ENCODE measurements at regions not wholly inside any gene's neighbourhood (a gene's known extent, or its start where the extent isn't known, plus 50 kb on each side); places are given as distances from the start of the nearest gene placed in this dataset.

GRCh38 chrY:20971371-20971770, 215.5 kb downstream of the RPS4Y2 start:
- no peak for DNase-seq (ENCODE audit: low read depth in 2 of 2)
- TF ChIP-seq, protein P1, sequence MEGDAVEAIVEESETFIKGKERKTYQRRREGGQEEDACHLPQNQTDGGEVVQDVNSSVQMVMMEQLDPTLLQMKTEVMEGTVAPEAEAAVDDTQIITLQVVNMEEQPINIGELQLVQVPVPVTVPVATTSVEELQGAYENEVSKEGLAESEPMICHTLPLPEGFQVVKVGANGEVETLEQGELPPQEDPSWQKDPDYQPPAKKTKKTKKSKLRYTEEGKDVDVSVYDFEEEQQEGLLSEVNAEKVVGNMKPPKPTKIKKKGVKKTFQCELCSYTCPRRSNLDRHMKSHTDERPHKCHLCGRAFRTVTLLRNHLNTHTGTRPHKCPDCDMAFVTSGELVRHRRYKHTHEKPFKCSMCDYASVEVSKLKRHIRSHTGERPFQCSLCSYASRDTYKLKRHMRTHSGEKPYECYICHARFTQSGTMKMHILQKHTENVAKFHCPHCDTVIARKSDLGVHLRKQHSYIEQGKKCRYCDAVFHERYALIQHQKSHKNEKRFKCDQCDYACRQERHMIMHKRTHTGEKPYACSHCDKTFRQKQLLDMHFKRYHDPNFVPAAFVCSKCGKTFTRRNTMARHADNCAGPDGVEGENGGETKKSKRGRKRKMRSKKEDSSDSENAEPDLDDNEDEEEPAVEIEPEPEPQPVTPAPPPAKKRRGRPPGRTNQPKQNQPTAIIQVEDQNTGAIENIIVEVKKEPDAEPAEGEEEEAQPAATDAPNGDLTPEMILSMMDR (IDR thresholded peaks at IDR 0.05; ENCODE audit: low read depth, low read length): no peak

DNA sequence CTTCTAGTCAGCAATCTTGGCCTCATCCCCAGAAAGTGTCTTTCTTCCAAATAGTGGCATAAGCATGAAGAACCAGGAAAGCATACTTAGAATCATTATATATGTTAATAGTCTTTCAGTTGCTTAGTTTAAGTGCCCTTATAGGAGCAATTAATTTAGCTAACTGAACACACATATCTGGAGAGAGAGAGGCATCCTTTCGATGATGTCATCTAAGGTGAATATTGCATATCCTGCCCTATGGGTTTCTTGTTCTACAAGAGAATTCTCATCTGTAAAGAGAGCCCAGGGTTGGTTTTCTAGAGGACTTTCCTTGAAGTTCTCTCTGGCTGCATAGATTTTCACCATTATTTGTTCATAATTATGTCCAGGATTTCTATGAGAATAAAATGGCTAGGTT, 230.1 kb downstream of the RPS4Y2 start:
- no peak overlapping the region for H3K4me3 ChIP-seq (replicated peaks in 1 of 2; ENCODE audit: low read depth in 2 of 2, low read length in 2 of 2)
- TF ChIP-seq, protein P1 (IDR thresholded peaks at IDR 0.05; ENCODE audit: low read depth, low read length): no peak
- DNase-seq (ENCODE audit: low read depth in 2 of 2): no peak

More at GRCh38 chrY:20971371-20971770, 215.5 kb downstream of the RPS4Y2 start:
- no peak overlapping the region for H3K4me3 ChIP-seq (replicated peaks in 1 of 2; ENCODE audit: low read depth in 2 of 2, low read length in 2 of 2)

DNA sequence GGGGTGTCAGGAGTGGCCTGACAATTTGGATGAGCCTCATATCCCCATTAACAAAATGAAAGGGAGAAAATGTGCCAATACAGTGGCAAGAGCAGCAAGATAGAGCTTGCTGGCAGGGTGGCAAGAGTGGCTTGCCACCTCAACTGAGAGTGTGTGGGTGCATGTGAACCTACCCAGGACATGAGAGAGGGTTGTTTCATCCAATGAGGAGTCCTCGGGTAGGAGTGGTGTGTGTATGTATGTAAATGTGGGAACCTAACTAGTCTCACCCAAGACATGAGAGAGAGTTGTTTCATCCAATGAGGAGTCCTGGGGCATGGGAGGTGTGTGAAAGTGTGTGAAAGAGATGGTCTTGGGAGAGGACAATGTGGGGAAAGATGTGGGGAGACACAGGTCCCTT, 234.2 kb downstream of the RPS4Y2 start:
- H3K4me3 ChIP-seq (replicated peaks in 1 of 2; ENCODE audit: low read depth in 2 of 2, low read length in 2 of 2): no peak overlapping the region
- DNase-seq (ENCODE audit: low read depth in 2 of 2): no peak
- TF ChIP-seq, protein P1 (IDR thresholded peaks at IDR 0.05; ENCODE audit: low read depth, low read length): no peak

DNA sequence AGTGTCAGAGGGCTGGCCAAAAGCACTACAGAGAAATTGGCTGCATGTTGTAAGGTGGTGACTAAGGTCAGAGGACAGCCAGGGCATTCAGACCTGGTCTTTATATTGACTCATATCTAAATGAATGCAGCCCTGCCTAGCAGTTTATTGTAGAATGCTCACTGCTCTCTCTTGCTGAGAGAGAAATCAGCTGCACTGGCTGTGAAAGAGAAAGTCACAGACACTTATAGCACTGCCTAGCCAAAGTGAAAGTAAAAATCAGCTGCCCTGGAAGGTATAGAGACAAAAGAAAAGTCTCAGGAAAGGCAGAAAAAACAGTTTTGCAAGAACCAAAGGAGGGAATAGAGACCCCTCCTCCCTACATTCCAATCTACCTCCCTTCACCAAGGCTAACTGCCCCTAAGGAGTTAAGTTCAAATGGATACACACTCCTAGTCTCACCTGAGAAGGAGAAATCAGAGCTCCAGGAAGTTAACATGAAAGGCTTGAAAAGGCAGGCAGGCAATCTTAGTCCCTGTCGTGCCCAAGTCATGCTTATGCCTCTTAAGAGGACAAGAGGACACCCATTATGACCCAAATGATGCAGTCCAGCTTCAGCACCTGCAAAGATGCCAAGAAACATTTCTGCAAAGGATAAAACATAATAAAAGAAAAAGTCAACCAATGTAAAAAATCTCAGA, 235.1 kb downstream of the RPS4Y2 start:
- no peak for DNase-seq (ENCODE audit: low read depth in 2 of 2)
- TF ChIP-seq, protein P1 (IDR thresholded peaks at IDR 0.05; ENCODE audit: low read depth, low read length): no peak
- H3K4me3 ChIP-seq (replicated peaks in 1 of 2; ENCODE audit: low read depth in 2 of 2, low read length in 2 of 2): no peak overlapping the region

DNA sequence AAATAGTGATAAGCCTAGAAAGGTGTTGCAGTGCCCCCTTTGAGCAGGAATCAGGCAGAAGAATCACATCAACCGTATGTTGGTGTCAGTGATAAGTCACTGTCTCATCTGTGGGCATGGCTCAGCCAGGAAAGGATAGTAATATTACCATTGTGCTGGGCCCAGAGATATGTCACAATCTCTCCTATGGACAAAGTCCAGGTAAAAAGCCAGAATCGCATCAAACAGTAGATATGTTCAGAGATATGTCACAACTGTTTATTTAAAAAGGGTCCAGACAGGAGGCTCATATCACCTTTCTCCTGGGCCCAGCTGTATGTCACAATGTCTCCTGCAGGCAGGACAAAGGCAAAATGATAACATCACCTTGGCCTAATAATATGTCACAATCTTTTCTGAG, 241.4 kb downstream of the RPS4Y2 start:
- TF ChIP-seq, protein P1 (IDR thresholded peaks at IDR 0.05; ENCODE audit: low read depth, low read length): no peak
- no peak for DNase-seq (ENCODE audit: low read depth in 2 of 2)
- H3K4me3 ChIP-seq (replicated peaks in 1 of 2; ENCODE audit: low read depth in 2 of 2, low read length in 2 of 2): no peak overlapping the region

- DNase-seq (ENCODE audit: low read depth in 2 of 2): no peak
- H3K4me3 ChIP-seq (replicated peaks in 1 of 2; ENCODE audit: low read depth in 2 of 2, low read length in 2 of 2): no peak overlapping the region
- TF ChIP-seq, protein P1 (IDR thresholded peaks at IDR 0.05; ENCODE audit: low read depth, low read length): no peak
Observed at GRCh38 chrY:20998016-20998415, 242.1 kb downstream of the RPS4Y2 start.

- TF ChIP-seq, protein P1 (IDR thresholded peaks at IDR 0.05; ENCODE audit: low read depth, low read length): no peak
- no peak for DNase-seq (ENCODE audit: low read depth in 2 of 2)
- H3K4me3 ChIP-seq (replicated peaks in 1 of 2; ENCODE audit: low read depth in 2 of 2, low read length in 2 of 2): no peak overlapping the region
Observed at GRCh38 chrY:20998483-20998882, 242.6 kb downstream of the RPS4Y2 start.
